NCI-H1930 (cell line): ENCODE measurements at regions not wholly inside any gene's neighbourhood (a gene's known extent, or its start where the extent isn't known, plus 50 kb on each side); places are given as distances from the start of the nearest gene placed in this dataset.

ENCODE experiments used
- DNase-seq, 2 experiments: peaks; one replicate each; lab custom pipeline; 2025; lab: John Stamatoyannopoulos, UW

DNA sequence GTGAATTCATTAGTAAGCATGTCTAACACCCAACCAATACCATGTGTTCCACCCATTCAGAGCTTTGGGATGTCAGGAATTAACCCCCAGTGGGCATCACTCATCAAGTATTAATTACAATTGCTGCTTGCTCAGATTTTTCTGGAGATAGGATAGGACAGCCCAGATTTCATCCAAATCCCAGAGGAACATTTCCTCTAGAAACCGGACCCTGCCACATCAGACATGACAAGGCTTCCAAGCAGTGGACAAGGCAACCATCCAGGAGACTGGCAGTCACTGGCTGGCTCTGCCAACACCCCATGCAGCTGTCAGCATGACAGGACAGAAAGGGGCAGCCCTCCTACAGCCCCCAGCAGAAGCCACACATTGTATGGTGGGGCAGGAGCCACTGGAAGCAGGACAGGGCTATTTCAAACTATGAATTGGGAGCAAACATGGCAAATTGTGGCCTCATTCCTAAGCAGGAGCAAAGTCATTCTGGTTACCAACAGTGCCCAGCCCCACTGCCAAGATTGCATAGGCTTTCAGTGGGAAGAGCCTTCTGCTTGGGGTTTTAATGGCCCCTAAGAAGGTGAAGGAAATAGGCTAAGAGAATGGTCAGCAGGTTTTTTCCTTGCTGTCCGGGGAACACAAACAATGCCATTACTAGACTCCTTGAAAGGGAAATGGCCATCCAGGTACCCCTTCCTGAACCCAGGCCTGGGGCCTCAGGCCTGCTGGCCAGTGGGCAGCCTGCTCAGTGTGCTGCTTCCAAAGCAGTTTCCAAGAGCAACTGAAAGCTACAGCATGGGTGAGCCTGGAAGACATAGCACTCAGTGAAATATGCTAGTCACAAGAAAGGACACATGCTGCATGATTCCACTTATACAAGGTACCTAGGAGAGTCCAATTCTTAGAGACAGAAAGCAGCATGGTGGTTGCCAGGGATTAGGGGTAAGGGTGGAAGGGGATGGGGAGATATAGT lies 294.7 kb upstream of the SLC30A5 start:
- no peak for DNase-seq

DNA sequence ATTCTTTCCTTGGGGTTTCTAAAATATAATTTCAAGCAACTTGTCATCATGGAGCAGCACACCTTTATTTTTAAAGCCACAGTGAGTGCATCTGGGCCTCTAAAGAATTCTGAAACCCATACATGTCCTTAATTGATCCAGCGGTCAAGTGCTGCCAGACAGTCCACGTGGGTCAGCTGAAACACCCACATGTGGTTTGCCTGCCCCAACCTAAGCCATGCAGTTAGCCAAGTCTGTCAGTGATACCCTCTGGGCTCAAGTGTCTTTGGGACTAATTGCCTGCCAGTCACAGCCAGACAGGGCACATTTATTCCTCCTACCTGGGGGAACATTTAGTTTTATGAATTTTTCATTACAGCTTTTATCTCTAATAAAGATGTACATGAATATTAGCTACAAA lies 291.4 kb upstream of the SLC30A5 start:
- no peak for DNase-seq

DNA sequence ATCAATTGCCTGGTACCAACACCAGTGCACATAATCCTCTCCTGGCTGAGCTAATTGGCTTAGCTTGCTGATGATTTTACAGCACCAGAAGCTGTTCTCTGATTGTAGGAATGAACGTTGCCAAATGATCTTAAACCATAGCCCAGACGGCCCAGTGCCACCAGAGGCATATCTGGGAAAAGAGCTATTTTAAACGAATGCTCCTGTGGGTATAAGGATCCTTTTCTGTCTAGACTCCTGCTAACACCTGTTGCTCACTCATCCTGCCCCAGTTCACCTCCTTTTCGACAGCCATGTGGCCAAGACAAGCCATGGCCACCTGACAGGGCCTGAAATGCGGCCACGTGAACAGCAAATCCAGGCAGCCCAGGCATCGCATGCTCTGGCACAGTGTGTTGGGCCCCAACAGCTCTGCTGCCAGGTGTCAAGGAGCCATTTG lies 289.9 kb upstream of the SLC30A5 start:
- no peak for DNase-seq

DNA sequence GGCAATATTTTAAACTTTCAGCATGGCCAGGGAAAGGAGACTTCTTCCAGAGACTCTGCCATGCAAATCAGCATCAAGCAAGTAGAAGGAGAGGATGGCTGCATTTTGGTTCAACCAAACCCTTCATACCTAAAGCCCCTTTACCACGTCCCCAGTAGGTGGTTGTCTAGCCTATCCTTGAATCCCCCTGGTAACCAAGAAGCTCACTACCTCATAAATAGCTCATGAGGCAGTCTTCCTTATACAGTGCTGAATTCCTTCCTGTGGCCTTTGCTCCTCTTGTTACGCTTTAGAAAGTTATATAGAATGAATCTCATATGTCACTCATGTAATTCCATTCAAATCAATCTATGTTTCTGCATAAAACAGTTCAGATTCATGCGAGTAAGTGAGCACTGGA lies 289.5 kb upstream of the SLC30A5 start:
- no peak for DNase-seq

DNA sequence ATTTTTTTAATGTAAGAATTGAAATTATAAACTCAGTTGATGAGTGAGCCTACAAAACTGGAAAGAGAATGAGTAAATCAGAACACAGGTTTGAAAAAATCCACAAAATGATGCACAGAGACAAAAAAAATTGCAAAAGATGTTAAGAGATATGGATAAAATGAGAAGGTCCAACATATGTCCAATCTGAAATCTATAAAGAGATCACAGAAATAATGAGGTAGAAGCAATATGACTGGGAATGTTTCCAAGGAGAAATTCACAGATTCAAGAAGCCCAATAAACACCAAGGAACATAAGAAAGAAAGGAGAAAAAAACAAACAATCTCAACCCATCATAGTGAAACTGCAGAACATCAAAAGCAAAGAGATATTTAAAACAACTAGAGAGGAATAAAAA lies 288.4 kb upstream of the SLC30A5 start:
- DNase-seq: no peak

DNA sequence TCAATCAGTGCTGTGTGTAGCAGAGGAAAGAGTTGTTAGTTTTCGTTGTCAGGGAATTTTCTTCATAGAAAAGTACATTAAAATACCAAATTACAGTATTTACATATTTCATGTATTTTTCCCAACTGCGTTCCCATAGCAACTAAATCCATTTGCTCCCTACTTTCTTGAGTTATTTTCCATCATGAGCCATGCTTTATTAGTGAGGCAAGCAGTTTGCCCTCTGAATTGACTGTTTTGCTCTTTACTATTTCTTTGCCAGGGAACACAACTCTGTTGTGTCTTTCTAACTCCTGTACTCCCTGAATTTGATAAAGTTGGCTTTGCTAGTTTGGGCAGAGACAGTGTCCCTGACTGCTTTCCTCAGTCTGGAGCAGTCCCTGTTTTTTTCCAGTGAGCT lies 276.2 kb upstream of the SLC30A5 start:
- DNase-seq: no peak

DNA sequence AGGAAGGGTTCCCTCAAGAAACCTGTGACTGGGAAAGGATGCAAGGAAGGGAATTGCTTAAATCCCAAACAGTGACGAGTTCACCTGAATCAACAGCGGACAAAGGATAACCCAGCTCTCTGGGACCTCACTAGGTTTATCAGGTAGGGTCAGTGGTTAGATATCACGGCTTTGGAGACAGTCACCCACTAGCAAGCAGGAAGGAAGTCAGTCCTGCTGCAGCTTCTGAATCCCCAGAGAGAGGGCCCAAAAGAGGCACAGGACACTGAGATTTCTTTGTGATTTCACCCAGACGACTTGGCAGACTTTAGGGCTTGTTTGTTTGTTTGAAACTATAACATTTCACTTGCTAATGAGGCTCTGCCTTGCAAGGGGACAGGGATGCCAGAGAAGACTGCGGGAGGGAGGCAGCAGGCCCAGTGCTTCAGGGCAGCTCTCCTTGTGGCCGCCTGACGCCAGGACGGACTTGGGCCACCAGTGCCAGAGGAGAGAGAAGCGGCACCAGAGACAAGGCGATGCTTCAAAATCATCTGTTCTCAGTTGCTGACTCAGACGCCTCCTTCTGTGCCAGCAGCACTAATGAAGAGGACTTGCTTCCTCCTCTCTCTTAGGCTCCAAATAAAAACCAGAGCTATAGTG lies 275.6 kb upstream of the SLC30A5 start:
- DNase-seq: no peak

DNA sequence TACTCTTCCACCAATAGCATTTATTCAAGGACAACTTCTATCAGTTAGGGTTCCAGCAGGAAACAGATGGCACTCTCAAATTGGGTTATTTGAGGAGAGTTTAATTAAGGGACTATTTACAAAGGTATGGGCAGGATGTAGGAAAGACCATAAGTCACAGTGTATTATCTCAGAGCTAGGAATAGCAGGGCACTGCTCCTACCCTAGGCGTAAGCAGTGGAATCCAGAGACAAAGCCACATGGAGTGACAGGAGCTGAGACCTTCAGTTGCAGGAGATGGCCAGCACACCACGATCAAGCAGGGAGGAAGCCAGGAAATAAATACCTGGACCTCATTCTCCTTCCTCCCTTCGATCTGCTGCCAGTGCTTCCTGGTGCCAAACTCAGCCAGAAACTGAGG lies 274.9 kb upstream of the SLC30A5 start:
- no peak for DNase-seq

DNA sequence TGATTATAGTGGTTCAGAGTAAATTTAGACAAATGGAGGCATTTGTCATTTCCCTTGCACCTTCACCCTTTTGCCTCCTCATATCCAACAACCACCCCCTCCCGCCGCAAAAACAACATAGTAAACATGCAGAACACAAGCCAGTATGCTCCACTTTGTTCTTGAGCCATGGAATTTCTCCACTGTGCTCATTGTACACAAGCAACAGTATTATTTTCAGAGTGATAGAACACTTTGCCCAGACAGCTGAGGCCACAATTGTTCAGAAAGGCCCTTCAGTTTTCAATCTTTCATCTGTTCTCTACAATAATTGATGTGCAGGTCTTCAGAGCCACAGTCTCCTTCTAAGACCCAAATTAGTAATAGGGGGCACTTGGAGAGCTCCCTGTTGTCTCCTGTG lies 272.8 kb upstream of the SLC30A5 start:
- no peak for DNase-seq

DNA sequence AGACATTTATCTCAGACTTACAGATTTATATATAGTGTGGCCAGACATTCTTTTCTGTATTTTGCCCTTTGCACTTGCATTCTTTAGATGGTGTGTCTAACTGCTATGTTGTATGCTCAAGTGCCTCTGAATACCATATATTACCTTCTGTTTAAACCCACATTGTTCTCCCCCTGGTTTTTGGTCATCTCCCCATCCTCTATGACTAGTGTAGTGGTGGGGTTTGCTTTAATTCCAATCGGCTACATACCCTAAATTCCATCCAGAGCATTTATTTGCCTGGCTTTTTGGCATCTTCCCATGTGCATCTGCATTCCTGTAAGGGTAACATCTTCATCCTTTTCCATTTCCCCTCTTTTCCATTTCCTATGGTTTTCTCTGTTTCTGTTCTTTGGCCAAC lies 271.0 kb upstream of the SLC30A5 start:
- no peak for DNase-seq

DNA sequence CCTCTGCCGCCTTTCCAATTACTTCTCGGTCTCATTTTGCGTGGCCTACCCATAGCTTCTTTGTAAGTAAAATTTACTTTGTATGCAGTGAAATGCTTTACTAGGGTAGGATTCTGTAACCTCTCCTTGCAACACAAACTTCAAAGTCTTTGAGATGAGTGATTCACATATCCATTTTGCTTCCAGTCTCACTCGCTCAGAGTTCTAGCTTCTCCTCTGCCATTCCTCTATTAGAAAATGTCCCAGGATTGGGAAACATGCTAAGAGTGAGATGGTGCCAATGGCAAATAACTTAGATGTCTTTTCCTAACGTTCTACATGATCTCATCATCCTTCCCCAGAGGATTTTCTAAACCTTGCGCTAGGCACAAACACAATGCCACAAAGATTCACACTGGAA lies 270.5 kb upstream of the SLC30A5 start:
- DNase-seq: no peak

DNA sequence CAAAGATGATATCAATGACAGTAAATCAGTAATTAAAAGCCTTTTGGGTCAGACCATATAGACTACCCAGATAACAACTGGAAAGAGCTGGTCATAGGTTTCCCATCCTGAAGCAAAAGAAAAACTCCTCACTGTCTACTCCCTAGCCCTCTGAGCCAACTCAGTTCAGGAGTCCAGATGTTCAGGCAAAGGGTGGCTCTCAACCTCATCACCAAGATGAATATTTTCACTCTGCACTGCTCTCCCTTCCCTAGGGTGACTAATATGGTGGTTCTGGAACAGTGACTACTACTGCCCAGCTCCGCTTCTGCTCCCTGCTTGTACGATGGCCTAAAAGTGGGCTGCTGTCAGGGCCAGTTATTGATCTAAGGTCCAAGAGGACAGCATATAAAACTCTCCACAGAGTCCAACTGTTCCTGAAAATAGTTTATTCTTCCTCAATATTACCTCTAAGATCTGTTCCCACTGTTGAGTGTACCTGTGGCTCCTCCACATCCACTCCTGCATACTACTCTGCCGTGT lies 263.4 kb upstream of the SLC30A5 start:
- DNase-seq: no peak

DNA sequence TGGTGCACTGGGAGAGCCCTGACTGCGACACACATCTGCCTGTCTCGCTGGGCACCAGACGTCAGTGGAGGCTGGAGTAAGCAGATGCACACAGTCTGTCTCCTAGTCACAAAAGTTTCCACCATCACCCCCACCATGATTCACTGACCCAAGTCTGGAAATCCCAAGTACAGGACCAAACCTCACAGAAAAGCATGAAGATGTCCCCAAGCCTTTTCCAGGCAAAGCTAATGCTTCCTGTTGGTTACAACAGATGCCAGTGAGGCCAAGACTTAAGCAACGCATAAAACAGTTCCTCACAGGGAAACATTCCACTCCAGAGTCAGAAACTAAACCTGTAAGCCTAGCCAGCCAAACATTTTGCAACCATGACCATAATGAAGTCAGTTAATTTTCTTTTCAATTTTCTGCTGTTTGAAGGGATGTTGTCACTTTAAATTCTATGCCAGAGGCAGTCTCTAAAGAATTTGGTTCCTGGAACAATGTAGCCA lies 259.3 kb upstream of the SLC30A5 start:
- no peak for DNase-seq

DNA sequence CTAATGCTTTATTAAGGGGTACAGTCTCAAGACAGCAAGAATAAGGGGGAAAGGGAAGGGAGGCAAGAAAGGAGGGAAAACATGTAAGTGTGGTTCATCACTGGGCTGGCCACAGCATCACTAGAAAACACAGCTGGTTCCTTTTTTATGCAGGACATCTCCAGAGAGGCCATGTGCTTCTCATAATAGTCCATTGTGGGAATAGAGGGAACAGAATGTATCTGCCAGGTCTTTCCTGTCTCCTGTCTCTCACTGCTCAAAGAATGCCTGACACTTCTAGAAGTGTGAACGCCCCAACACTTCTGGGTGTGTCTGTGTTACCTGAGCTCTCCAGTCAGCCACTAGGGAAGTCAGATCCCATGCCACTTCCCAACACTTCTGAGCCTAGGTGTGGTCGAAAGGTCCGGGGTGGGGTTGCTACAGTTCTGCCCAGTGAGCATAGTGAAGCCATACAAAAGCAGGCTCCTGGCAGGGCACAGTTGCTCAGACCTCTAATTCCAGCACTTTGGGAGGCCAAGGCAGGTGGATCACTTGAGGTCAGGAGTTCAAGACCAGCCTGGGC lies 255.6 kb upstream of the SLC30A5 start:
- no peak for DNase-seq

DNA sequence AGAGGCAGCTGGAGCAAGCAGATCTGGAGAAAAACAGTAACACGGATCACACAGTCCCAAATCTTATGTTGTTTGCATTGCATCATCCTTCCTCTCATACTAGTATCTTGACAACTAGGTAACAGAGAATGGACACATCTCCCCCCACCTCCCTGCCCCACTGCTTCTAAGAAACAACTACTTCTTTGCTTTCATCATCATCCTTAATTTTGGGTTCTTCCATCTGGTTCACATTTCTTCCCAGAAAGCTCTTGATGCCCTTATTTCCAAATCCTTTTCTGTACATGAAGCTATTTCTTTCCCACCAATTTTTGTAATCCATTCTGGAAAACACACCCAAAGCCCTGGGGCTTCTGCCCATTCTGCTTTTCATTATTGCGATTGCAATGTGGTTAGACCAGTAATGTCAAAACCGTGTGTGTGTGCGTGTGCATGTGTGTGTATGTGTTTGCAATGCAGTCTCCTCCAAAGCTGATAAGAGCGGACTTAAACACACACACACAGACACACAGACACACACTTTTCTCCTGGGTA lies 254.7 kb upstream of the SLC30A5 start:
- DNase-seq: no peak

DNA sequence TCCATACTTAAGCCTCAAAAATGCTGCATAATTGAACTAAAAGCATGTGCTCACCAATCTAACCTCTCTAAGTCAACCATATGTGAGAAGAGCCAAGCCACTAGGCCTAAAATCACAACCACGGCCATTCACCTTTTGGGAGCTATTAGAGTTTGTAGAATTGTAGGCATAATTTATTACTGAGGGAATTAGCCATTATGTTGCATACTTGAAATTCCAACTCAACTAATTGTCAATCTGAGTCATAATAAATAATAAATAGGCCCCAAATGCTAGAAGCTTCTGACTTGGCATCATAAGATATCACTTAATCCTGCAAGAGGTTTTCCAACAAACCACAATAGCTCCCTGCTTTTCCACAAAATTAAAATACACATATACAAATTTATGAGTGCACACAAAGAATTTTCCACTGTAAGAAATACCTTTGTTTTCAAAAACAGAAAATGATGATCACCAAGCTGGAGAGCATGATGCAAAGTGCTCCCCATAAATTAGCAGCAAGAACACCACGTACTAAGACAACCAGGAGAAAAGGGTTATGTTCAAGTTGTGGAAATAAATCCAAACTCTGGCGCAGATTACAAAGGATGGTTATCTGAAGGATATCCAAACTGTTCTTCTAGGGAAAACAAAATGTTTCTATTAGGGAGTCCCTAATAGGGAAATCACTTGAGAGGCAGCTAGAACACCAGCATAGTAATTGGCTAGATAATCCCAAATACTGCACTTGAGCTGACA lies 250.0 kb upstream of the SLC30A5 start:
- no peak for DNase-seq

DNA sequence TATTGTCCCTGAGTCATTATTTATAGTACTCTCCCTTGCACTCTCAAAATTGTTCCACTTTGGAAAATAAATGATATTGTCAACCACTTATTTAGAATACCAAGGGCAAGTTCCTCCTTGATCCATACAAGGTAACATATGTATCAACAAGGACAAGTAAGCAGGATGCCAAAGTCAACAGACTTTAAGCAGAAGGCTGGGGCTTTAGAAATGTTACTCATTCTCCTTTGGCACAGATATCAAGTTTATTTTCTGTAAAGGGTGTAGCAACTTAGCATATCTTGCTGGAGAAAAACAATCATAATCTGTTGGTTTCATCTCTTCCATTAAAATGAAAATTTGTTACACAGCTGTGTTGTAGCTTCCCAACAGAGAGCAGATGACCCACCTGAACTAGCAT lies 248.7 kb upstream of the SLC30A5 start:
- DNase-seq: no peak

DNA sequence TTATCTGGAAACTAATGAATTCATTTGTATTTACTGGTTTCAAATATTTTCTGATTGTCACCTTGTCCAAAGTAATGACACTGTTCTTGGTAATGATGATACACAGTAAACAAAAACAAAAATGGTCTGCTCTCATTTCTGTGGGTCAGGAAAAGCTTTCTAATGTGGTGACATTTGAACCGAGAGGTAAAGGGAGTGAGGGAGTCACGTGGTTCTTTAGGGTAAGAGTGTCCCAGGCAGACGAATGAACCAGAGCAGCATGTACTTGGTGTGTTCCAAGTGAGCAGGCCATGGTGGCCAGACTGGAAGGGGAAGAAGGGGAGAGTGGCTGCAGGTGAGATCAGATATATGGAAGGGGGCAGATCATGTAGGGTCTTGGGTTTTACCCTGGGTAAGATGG lies 247.0 kb upstream of the SLC30A5 start:
- DNase-seq: no peak

DNA sequence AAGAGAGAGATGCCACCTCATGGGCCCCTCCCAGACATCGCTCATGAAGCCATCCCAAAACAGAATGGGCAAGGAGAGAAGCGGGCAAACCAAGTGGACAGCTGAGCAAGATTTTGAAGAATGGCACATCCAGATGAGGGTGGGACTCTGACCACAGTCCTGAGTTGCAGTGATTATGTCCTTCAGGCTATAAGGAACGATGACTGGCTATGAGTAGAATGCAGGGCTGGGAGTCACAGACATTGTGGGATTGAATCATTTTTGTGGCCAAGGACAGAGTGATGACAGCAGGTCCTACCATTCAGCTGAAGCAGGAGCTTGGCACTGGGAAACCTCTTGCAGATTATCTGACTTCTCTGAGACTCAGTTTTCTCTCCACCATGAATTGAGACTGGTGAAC lies 245.7 kb upstream of the SLC30A5 start:
- DNase-seq: no peak

DNA sequence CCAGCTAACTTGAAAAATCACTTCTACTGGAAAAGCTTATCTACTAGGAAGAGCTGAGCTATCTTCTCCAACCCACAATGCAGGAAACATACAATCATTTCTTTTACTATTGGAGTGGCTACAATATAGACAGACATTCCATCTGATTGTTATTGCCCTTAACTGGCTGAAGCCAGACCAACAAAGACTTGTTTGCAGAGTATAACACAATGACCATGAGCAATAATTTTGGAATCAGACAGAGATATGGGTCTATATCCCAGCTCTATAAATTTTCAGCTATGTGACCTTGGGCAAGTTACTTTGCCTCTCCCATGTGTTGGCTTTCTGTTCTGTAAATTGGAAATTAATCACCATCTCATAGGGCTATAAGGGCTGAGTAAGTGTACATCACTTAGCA lies 244.7 kb upstream of the SLC30A5 start:
- DNase-seq: no peak

DNA sequence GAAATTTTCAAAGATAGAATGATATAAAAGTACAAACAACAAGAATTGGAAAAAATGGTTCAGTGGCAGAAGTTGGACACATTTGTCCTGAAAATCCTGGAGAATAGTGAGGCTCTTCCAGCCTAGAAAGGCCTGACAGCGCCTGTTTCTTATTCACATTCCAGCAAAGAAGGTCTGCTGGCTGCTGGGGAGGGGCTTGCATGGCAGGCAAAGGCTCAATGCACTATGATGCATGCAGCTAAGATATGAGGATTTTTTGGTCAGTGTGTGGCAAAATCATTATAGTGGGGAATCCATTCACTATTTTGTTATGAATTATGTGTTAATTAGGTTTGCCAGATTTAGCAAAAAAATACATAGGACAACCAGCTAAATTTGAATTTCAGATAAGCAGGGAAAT lies 243.9 kb upstream of the SLC30A5 start:
- no peak for DNase-seq

DNA sequence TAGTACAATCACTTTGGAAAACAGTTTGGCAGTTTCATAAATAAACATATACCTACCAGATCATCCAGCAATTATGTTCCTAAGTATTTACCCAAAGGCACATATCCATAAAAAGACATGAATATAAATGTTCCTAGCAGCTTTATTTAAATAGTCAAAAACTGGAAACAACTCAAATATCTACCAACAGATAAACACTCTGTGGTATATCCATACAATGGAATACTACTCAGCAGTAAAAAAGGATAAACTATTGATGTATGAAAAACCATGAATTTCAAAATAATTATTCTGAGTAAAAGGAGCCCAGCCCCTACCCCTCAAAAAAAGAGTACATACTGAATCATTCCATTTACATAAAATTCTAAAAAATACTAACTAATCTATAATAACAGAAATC lies 232.7 kb upstream of the SLC30A5 start:
- DNase-seq: no peak
